ENCODE measurements at regions not wholly inside any gene's neighbourhood (a gene's known extent, or its start where the extent isn't known, plus 50 kb on each side); places are given as distances from the start of the nearest gene placed in this dataset.

DNA sequence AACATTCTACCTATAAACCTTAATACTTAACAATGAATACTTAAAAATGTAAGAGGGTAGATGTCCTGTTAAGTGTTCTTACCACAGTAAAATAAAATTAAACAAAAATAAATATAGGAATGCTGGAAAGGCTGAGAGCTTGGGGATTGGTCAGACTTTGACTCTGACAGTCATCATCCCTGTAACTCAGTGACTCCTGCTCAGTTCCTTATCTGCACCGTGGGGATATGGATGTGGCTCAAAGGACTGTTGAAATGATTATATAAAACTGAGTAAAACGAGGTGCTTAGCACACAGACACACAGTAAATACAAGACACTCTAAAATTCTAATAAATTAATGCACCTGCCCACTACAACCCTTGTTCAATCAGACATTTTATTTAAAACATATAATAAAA lies 338.6 kb downstream of the TMEM114 start:
- Histone ChIP-seq H3K27me3 (replicated peaks; ENCODE audit: insufficient read depth) (no peaks in the 10 kb centered on the region), H3K4me1 (replicated peaks) (no peaks in the 10 kb centered on the region), H3K27ac (no peak overlapping the region), H3K4me3 (no peak overlapping the region), H3K36me3 (no peaks in the 10 kb centered on the region), H3K9me3 (no peaks in the 10 kb centered on the region)
- TF ChIP-seq POLR2AphosphoS5 (IDR thresholded peaks at IDR 0.05), result no peak
- no peak for TF ChIP-seq POLR2A (IDR thresholded peaks at IDR 0.05)
- TF ChIP-seq, protein P1, sequence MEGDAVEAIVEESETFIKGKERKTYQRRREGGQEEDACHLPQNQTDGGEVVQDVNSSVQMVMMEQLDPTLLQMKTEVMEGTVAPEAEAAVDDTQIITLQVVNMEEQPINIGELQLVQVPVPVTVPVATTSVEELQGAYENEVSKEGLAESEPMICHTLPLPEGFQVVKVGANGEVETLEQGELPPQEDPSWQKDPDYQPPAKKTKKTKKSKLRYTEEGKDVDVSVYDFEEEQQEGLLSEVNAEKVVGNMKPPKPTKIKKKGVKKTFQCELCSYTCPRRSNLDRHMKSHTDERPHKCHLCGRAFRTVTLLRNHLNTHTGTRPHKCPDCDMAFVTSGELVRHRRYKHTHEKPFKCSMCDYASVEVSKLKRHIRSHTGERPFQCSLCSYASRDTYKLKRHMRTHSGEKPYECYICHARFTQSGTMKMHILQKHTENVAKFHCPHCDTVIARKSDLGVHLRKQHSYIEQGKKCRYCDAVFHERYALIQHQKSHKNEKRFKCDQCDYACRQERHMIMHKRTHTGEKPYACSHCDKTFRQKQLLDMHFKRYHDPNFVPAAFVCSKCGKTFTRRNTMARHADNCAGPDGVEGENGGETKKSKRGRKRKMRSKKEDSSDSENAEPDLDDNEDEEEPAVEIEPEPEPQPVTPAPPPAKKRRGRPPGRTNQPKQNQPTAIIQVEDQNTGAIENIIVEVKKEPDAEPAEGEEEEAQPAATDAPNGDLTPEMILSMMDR (IDR thresholded peaks at IDR 0.05), result no peak
- DNase-seq (ENCODE audit: low spot score), result no peak
- intact Hi-C loops (cut with DNase I), result no loop called here
- 27% methylated on average over 2 of the region's 2 CpGs for WGBS

DNA sequence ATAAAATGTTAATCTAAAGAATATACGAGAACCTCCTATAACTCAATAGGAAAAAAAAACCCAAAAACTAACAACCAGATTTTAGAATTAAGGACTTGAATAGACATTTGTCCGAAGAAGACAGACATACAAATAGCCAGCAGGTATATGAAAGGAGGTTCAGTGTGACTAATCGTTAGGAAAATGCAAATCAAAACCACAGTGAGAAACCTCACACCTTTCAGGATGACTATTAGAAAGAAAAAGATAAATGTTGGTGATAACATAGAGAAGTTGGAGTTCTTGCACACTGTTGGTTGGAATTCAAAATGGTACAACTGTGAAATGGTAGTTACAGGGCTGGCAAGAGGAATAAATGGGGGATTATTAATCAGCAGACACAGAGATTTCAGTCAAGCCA lies 339.0 kb downstream of the TMEM114 start:
- H3K27me3 ChIP-seq (replicated peaks; ENCODE audit: insufficient read depth), result no peaks in the 10 kb centered on the region
- no peaks in the 10 kb centered on the region for H3K4me1 ChIP-seq (replicated peaks)
- no peaks in the 10 kb centered on the region for H3K36me3 ChIP-seq
- WGBS, result 75% methylated on average over 3 of the region's 3 CpGs
- no peaks in the 10 kb centered on the region for H3K9me3 ChIP-seq
- no peak for DNase-seq (ENCODE audit: low spot score)
- TF ChIP-seq POLR2A (IDR thresholded peaks at IDR 0.05), result no peak
- TF ChIP-seq, protein P1 (IDR thresholded peaks at IDR 0.05), result no peak
- no peak for TF ChIP-seq POLR2AphosphoS5 (IDR thresholded peaks at IDR 0.05)
- intact Hi-C loops (cut with DNase I), result no loop called here
- no peak overlapping the region for H3K4me3 ChIP-seq
- no peak overlapping the region for H3K27ac ChIP-seq

DNA sequence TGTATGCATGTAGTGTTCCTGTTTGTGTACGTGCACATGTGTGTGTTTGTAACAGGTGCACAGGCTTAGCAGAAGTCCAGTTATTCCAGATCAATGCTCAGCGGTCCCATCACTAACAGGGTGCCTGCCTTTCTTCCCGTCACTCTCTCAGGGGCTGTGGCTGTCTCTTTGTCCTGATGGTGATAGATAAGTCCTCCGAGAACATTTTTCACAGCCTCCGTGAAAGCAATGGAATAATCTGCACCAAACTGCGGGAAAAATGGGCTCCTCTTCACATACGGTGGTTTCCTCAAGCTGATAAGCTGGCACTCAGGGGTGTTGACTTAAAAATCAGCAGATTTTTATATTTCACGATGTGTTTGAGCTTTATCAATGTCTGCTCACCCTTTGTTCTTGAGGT lies 342.3 kb downstream of the TMEM114 start:
- no peaks in the 10 kb centered on the region for H3K36me3 ChIP-seq
- no peak overlapping the region for H3K27ac ChIP-seq
- TF ChIP-seq POLR2AphosphoS5 (IDR thresholded peaks at IDR 0.05) (no peak), POLR2A (IDR thresholded peaks at IDR 0.05) (no peak)
- TF ChIP-seq, protein P1 (IDR thresholded peaks at IDR 0.05), result no peak
- no peaks in the 10 kb centered on the region for H3K9me3 ChIP-seq
- no peaks in the 10 kb centered on the region for H3K4me1 ChIP-seq (replicated peaks)
- WGBS, result 34% methylated on average over 8 of the region's 8 CpGs
- no peak overlapping the region for H3K4me3 ChIP-seq
- DNase-seq (ENCODE audit: low spot score), result no peak
- no peaks in the 10 kb centered on the region for H3K27me3 ChIP-seq (replicated peaks; ENCODE audit: insufficient read depth)
- intact Hi-C loops (cut with DNase I), result no loop called here

DNA sequence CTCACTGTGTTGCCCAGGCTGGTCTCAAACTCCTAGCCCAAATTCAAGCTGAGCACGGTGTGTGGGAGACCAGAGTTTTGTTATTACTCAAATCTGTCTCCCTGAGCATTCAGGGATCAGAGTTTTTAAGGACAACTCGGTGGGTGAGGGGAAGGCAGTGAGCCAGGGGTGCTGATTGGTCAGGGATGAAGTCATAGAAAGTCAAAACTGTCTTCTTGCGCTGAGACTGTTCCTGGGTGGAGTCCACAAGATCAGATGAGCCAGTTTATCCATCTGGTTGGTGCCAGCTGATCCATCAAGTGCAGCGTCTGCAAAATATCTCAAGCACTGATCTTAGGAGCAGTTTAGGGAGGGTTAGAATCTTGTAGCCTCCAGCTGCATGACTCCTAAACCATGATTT lies 346.3 kb downstream of the TMEM114 start:
- Histone ChIP-seq H3K9me3 (no peaks in the 10 kb centered on the region), H3K27ac (no peak overlapping the region), H3K4me3 (no peak overlapping the region), H3K4me1 (replicated peaks) (no peaks in the 10 kb centered on the region), H3K36me3 (no peaks in the 10 kb centered on the region), H3K27me3 (replicated peaks; ENCODE audit: insufficient read depth) (no peaks in the 10 kb centered on the region)
- TF ChIP-seq, protein P1 (IDR thresholded peaks at IDR 0.05), result no peak
- TF ChIP-seq POLR2AphosphoS5 (IDR thresholded peaks at IDR 0.05) (no peak), POLR2A (IDR thresholded peaks at IDR 0.05) (no peak)
- 56% methylated on average over 4 of the region's 4 CpGs for WGBS
- no peak for DNase-seq (ENCODE audit: low spot score)
- intact Hi-C loops (cut with DNase I), result no loop called here

DNA sequence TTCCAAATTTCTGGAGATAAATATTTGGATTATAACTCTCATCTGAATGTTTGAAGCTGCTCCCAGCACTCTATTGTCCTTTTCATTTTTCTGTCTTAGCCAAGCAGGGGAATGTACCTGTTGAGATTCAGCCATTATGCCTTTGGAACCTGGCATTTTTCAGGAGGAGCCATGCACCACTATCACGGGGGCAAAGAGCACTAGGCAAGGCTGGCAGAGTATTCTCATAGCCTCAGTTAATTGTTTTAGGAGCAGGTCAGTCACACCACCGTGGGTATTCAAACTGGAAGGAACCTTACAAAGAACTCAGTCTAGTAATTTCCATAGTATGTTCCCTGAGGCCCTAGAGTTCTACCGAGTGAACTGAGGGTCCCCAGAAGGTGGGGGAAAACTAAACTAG lies 348.9 kb downstream of the TMEM114 start:
- no peaks in the 10 kb centered on the region for H3K4me1 ChIP-seq (replicated peaks)
- no peak overlapping the region for H3K27ac ChIP-seq
- intact Hi-C loops (cut with DNase I), result no loop called here
- H3K4me3 ChIP-seq, result no peak overlapping the region
- DNase-seq (ENCODE audit: low spot score), result no peak
- TF ChIP-seq POLR2A (IDR thresholded peaks at IDR 0.05) (no peak), POLR2AphosphoS5 (IDR thresholded peaks at IDR 0.05) (no peak)
- TF ChIP-seq, protein P1 (IDR thresholded peaks at IDR 0.05), result no peak
- H3K36me3 ChIP-seq, result no peaks in the 10 kb centered on the region
- no peaks in the 10 kb centered on the region for H3K27me3 ChIP-seq (replicated peaks; ENCODE audit: insufficient read depth)
- no peaks in the 10 kb centered on the region for H3K9me3 ChIP-seq
- 60% methylated on average over 3 of the region's 3 CpGs for WGBS
